Limb (tissue), 2 donors: ENCODE measurements at regions not wholly inside any gene's neighbourhood (a gene's known extent, or its start where the extent isn't known, plus 50 kb on each side); places are given as distances from the start of the nearest gene placed in this dataset.
"Not testable (repeated sequence)": the region's sequence is repeated elsewhere in the genome, so short reads cannot be mapped to it uniquely, and the experiment has no call there.

Experiments
- DNase-seq, 2 donors: peaks; one replicate each; pipeline ENCODE4 v3.0.0-alpha.2; 2016; ENCODE audit errors: extremely low spot score in 2 of 2

DNA sequence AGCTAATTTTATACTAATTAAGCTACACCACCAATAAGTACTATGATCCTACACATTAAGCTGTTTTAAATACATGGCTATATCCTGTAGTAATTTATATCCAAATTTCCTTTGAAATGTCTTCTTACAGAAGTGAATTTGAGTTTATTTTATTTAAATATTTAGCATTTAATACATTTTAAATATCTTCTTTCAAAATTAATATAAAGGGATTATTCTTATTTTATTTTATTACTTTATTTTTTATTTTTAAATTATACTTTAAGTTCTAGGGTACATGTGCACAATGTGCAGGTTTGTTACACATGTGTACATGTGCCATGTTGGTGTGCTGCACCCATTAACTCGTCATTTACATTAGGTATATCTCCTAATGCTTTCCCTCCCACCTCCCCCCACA is 310.9 kb upstream of the IZUMO3 start:
- DNase-seq, result not testable (repeated sequence)

DNA sequence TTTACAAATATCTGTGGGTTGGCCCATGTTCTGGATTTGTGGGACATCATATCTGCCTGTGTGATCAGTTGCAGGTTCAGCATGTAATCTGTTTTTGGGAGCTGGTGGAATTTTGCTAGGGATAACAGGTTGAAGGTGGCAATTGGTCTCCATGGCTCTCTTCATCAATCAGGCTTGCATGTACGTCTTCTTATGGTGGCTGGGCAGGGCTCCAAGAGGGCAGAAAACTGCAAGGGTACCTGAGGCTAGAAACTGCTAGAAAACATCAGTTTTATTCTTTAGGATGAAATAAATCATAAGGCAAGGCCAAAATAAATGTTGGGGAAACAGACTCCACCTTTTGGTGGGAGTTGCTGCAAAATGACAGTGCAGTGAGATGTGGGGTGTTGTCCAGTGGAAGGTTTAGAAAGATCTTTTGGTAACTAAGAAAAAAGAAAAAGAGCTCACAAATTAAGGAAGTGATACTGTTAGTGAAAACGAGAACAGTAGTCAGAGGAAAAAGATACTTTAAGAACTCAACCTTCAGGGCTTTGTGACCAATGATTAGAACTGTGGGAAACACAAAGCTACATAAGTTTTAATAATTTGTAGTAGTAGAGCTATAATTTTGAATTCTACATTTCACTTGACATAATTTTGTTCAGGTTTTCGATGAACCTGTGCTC is 300.7 kb upstream of the IZUMO3 start:
- no peak for DNase-seq

DNA sequence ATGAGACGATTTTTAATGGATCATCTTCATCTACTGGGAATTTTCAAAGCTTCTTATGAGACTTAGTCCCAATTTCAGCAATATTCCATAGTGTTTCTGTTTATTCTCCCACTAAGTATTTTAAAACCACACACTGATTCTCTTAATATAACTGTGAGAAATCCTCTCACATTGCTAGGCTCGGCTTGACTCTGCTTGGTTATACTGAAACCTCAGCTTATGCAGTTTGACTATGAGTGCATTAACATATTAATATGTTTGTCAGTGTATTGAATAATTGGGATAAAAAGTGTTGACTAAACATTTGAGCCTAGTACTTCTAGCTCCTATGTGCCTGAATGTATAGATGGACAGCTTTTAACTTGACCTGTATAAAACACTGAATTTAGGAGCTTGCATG is 298.5 kb upstream of the IZUMO3 start:
- no peak for DNase-seq

DNA sequence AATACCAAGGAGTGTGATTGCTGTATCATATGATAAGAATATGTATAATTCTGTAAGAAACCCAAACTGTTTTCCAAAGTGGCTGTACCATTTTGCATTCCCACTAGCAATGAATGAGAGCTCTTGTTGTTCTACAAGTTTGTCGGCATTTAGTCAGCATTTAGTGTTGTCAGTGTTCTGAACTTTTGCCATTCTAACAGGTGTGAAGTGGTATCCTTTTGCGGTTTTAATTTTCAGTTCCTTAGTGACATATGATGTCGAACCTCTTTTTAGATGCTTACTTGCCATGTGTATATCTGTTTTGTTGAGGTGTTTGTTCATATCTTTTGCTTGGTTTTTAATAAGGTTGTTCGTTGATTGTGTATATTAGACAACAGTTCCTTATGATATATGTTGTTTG is 296.3 kb upstream of the IZUMO3 start:
- DNase-seq, result no peak

DNA sequence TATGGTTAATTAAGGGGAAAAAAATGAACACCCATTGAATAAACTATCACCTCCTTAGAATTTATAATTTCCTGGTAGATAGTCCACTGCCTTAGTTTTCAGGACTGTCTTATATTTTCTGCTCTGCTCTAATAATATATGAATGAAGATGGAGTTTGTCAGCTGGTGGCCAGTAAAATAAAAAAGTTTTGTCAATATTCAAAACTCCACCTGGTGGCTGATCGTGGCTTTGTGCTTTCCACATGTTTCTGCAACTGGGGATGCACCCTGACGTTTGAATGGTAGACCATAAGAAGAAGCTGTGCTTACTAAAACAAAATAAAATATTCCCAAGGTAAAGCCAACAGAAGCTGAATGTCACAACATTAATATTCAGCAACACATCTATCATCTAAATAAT is 286.6 kb upstream of the IZUMO3 start:
- DNase-seq, result no peak

DNA sequence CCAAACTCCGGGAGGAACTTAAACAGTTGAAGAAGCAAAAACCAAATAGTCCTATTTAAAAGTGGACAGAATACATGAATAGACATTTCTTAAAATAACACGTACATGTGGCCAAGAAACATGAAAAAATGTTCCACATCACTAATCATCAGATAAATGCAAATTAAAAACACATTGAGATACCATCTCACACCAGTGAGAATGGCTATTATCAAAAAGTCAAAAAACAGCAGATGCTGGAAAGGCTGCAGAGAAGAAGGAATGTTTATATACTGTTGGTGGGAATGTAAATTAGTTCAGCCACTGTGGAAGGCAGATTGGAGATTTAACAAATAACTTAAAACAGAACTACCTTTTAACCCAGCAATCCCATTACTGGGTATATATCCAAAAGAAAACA is 283.0 kb upstream of the IZUMO3 start:
- DNase-seq, result no peak

DNA sequence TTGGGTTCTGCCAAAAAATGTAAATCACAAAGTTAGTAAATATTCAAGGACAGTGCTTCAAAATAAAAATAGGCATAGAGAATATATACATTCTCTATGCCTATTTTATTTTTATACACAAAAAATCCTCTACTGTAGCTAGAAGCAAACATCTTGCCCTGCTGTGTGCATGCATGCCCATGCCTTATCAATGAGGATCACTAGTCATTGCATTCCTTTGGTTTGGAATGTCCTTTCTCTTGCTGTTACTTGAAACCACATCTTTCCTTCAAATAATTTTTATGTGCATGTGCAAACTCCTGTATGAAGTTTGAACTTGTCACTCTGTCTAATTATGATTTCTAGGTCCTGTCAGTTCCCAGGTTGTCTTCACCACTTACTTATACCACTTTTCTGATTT is 278.9 kb upstream of the IZUMO3 start:
- DNase-seq, result no peak

DNA sequence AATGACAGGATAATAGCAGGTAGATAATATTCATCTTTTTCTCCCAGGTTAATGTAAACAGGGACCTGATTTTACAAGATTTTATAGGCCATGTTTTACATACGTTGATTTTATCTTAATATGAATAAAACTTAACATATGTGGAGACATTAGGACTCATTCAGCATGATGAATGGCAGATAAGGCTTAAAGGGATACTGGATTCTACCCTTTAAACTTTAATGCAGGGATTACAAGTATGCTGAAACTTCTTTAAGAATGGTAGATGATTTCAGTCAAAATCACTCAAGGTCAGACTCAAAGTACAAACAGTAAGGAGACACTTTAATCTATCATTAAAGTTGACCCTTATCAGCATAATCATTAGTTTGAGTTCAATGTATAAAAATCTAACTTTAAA is 274.5 kb upstream of the IZUMO3 start:
- DNase-seq, result no peak

DNA sequence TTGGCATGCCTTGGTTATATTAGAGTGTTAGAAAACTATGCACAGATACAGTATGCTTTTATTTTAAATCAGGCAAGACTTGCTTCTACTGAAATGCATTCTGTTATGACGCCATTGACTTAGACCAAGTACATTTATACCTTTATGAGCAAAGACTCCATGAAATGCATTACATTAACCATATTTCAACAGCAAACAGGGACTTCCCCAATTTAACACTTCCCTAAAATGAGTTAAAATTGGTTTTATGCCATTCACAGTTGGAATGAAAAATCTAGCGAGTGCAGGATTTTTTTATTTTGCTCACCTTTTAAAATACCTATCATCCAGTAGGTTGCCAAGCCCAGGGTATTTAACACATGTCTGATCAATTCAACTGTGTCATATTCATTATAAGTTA is 272.1 kb upstream of the IZUMO3 start:
- no peak for DNase-seq

DNA sequence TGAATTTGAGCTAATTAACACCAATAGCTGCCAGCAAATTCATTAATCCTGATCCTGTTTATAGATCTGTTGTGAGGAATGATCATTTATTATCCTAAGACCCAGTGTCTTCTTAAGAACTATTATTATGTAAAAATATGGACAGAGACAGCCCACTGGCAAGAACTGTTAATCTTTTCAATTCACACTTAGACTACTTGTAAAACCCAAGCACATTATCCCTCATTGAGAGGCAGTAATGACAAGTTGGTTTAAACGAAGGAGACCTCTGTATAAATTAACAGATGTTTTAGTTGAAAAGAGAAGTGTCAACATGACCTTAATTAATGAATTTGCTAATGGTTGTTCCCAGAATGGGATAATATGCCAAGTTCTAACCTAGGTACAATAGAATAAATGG is 270.3 kb upstream of the IZUMO3 start:
- no peak for DNase-seq

DNA sequence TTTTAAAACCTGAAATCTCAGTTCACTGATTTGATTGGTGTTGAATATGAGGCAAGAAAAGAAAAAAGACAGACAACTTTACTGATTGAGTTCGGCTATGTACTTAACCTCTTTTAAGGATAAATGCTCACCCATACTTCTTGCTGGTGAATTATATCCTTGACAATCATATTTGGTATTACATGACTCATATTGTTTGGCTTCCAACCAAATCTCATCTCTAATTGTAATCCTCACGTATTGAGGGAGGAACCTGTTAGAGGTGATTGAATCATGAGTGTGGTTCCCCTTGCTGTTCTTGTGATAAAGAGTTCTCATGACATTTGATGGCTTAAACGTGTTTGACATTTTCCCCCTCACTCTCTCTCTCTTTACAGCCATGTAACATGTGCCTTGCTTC is 255.6 kb upstream of the IZUMO3 start:
- DNase-seq, result no peak

DNA sequence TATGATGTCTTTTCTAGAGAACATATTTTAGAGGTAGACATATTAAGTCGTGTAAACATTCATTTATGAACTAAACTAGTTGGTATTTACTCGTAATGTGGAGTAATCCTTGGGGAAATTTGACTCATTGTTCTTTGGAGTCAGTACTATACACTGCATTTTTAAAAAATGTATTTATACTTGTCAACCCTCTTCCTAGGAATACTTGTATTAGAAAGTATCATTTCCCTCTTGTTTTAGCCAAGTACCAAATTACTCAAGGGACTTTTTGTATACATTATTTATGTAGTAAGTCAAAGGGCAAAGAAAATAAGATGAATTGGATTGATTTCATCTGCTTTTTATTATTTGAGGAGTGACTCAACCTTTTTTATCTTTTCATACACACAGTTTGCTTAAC is 248.1 kb upstream of the IZUMO3 start:
- DNase-seq, result peak in 1 of 2 donors; percentile 40

DNA sequence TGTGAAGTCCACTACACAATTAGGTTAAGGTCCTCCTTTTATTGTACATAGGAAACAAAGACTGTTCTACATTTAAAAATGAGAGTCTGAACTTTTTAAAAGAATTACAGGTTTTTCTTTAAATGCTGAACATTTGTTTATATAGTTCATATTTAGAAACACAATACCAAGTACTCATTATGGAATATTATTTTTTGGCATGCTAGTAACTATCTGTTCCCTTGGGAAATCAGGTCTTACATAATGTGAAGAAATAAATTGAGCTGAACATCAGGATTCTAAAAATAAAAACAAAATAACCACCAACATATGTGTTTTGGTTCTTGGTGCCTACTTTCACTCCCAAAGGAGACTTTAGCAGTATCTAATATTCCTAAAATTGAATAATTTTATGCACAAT is 230.5 kb upstream of the IZUMO3 start:
- no peak for DNase-seq

DNA sequence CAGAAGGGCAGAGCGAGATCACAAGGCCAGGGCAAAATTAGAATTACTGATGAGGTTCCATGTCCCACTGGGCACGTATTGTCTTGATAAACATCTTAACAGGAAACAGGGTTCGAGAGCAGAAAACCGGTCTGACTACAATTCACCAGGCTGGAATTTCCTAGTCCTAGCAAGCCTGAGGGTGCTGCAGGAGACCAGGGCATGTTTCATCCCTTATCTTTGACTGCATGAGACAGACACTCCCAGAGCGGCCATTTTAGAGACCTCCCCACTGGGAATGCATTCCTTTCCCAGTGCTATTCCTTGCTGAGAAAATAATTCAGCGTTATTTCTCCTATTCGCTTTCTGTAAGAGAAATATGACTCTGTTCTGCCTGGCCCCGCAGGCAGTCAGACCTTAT is 228.5 kb upstream of the IZUMO3 start:
- not testable (repeated sequence) for DNase-seq

DNA sequence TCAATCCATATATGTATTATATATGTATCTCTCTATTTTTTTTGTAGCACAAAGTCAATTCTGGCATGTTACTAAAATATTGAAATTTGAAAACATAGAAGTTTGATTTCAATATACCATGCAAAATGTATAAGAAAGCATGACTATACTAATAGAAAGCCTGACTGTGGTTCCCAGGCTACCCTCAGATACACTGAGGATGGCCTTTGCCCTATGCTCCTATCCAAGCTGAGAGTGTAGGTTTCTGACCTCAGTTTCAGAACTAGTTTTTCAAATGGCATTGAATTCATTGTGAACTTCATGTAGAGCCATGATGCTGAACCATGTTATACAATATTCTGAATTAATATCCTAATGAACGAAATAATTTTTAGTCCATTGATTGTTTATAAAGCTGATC is 220.4 kb upstream of the IZUMO3 start:
- no peak for DNase-seq

DNA sequence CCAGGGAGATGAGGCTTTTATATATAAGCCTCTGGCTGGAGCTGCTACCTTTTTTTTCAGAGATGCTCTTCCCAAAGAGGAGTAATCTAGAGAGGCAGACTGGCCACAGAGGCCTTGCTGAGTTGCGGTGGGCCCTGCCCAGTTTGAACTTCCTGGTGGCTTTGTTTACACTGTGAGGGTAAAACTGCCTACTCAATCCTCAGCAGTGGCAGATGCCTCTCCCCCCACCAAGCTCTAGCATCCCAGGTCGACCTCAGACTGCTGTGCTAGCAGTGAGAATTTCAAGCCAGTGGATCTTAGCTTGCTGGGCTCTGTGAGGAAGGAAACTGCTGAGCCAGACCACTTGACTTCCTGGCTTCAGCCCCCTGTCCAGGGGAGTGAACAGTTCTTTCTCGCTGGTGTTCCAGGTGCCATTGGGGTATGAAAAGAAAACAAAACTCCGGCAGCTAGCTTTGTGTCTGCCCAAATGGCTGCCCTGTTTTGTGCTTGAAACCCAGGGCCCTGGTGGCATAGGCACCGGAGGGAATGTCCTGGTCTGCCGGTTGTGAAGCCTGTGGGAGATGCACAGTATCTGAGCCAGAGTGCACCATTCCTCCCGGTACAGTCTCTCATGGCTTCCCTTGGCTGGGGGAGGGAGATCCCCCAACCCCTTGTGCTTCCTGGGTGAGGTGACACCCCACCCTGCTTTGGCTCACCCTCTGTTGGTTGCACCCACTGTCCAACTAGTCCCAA is 219.5 kb upstream of the IZUMO3 start:
- DNase-seq, result no peak

DNA sequence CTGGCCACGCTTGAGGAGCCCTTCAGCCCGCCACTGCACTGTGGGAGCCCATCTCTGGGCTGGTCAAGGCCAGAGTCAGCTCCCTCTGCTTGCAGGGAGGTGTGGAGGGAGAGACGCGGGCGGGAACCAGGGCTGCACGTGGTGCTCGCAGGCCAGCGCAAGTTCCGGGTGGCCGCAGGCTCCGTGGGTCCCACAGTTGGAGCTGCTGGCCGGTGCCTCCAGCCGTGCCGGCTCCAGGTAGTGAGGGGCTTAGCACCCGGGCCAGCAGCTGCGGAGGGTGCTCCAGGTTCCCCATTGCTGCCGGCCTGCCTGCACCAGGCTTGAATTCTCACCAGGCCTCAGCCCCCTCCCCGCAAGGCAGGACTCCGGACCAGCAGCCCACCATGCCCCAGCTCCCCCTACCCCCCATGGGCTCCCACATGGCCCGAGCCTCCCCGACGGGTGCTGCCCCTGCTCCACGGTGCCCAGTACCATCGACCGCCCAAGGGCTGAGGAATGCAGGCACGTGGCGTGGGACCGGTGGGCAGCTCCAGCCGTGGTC is 192.8 kb upstream of the IZUMO3 start:
- DNase-seq, result no peak

DNA sequence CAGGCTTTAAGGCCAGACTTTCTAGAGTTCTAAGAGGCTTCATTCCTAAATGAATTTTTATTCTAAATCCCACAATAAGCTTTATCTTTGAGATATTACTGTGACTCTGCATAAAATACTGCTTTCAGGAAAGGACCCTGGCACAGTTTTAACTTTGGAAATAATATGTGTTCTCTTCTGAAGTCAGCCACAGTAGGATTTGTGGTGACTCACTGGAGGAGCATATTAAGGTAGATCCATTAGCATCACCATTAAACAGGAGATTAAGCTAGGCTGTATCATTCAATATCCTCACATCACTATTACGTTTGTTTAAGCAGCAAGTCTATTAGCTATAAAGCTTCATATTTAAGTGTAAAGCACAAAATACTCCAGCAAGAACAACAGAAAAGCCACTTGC is 186.1 kb upstream of the IZUMO3 start:
- DNase-seq, result no peak

DNA sequence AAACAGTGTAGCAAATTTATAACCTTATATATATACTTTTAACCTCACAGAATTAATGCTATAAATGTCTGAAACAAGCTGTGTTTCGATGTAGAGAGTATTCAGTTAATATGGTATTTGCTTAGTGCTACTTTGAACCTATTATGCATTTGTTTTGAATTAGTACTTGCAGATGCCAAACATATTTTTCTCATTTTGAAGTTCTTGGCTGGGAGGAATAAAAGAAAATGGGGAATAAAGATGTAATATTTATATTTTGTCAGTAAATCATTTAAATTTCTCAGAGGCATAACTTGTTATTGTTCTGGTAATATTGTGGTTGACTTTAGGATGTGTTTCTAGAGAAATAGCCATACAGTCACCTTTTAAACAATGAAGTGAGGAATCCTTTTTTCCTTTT is 175.9 kb upstream of the IZUMO3 start:
- peak in 1 of 2 donors; percentile 36 for DNase-seq

DNA sequence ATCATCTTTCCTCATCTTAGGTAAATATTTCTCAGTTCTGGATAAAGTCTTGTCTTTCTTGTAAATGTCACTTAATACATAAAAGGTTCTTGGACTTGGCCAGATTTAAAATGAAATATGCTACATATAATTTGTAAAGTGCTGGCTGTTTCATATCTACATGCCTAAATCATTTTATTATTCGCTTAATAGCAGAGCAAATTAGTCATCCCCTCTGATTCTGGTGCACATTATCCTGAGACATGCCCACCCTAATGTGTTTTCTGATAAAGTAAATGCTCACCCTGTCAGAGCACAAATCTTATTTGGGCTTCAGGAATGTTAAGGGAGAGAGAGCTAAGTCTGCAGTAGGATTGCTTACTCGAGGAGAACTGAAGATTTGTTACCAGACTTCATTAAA is 166.5 kb upstream of the IZUMO3 start:
- no peak for DNase-seq

DNA sequence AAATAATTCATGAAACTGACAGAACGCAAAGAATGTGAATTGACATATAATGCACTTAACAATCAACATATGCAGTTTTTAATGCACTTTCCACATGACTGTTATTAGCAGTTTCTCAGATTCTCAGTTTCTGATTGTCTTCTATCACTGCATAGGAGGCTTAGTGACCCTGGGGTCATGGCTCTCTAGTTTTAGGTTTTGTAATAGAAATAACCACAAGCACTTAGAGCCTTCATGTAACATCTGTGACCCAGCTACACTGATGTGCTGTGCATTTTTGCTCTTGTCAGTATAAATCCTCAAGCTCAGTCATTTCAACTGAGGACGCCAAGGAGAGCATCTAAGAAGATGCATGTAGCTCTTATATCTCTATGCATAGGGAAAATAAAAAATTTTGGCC is 163.1 kb upstream of the IZUMO3 start:
- DNase-seq, result no peak

DNA sequence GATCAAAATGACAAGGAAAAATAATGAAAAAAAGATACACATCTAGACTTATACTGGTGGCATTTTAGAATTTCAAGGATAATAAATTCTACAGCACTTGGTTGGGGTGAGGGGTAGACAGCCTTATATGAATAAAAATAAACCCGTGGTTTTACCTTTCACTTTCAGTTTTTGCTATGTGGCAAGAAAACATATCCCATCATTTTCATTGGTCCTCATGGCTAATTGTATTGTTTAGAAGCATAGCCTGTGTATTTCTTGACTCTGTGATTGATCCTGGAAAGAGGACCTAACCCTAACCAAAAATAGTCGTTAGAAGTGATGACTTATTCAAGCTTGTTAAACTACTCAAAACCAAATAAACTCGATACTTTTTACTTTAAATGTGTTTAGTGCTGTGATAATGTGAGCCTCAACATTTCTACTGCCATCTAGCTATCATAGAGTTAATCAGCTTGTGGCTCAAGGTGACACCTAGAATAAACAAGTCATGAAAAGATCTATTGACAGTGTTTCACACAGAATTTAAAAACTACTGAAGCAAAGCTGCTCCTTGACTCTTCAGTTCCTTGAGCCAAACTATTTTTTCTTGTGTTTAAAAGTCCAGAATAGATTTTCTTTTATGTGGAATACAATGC is 153.3 kb upstream of the IZUMO3 start:
- DNase-seq, result no peak

DNA sequence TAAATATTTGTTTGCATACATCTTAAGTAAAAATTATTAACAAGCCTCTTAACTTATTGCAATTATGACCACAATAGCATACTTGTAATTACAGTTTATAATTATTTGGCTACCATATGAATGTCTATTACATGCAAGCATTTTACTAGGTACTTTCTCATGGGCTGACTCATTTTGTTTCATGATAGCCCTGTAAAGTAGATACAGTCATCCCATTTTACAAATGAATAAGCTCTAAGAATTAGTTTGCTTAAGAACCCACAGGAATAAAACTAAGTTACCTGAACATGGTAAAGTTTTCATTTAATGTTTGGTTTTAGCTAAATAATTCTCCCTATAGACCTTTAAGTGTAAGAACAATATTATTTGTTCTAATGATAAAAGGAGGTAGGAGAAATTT is 126.6 kb upstream of the IZUMO3 start:
- no peak for DNase-seq
